Esophagus muscularis mucosa (tissue), 3 donors: ENCODE measurements at regions not wholly inside any gene's neighbourhood (a gene's known extent, or its start where the extent isn't known, plus 50 kb on each side); places are given as distances from the start of the nearest gene placed in this dataset.

ENCODE experiments used
- POLR2A ChIP-seq: fragments of 450-650 bp; IDR thresholded peaks from one replicate; pipeline ENCODE4 v1.6.1; 2017; ENCODE audit warnings: antibody characterized with exemption, moderate library complexity, mild to moderate bottlenecking, low read depth
- TF ChIP-seq, protein P1 (sequence below), 3 experiments: fragments of 200-600 bp in 2 of 3; fragments of 450-650 bp in 1 of 3; sonication (generic) in 2 of 3; IDR thresholded peaks; one replicate each; pipeline ENCODE4 v1.5.1; 2017 to 2019; ENCODE audit warnings: antibody characterized with exemption in 3 of 3, mild to moderate bottlenecking in 2 of 3, moderate library complexity in 1 of 3

GRCh38 chr2:217402761-217403383, 543.0 kb upstream of the TNP1 start:
- no peak for TF ChIP-seq POLR2A
- TF ChIP-seq, protein P1, sequence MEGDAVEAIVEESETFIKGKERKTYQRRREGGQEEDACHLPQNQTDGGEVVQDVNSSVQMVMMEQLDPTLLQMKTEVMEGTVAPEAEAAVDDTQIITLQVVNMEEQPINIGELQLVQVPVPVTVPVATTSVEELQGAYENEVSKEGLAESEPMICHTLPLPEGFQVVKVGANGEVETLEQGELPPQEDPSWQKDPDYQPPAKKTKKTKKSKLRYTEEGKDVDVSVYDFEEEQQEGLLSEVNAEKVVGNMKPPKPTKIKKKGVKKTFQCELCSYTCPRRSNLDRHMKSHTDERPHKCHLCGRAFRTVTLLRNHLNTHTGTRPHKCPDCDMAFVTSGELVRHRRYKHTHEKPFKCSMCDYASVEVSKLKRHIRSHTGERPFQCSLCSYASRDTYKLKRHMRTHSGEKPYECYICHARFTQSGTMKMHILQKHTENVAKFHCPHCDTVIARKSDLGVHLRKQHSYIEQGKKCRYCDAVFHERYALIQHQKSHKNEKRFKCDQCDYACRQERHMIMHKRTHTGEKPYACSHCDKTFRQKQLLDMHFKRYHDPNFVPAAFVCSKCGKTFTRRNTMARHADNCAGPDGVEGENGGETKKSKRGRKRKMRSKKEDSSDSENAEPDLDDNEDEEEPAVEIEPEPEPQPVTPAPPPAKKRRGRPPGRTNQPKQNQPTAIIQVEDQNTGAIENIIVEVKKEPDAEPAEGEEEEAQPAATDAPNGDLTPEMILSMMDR (IDR thresholded peaks at IDR 0.05), result no peak
